ENCODE measurements at regions not wholly inside any gene's neighbourhood (a gene's known extent, or its start where the extent isn't known, plus 50 kb on each side); places are given as distances from the start of the nearest gene placed in this dataset.

DNA sequence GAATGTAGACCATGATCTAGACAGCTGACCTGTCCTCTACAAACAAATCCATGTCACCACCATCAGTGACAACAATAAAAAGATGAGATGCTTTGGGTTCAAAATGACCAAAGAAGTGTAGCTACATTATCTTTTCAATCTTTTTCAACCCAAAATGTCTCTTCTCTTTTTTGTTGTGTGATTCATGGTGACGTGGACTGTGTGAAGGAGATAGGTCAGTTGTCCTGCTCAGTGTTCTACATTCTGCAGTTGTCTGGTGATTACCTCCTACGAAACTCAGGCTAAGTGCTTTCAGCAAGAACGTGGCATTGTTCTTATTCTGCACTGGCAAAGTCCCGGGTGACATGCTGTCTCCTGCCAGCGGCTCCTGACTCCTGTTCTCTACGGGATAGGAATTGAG lies 73.1 kb downstream of the PRKAB2 start:
- Histone ChIP-seq H2AK5ac (ENCODE audit: low read depth, low read length) (no peak overlapping the region), H3K4ac (ENCODE audit: low read depth, low read length) (no peak overlapping the region), H2BK120ac (ENCODE audit: low read depth, low read length) (no peak overlapping the region), H3K36me3 (ENCODE audit: control insufficient read depth, insufficient read depth, low read length) (no peaks in the 10 kb centered on the region), H4K5ac (ENCODE audit: low read depth, low read length) (no peak overlapping the region), H3K4me2 (ENCODE audit: low read depth, low read length) (no peak overlapping the region), H3K9me1 (ENCODE audit: insufficient read depth, low read length) (no peaks in the 10 kb centered on the region), H3K27ac (ENCODE audit: insufficient read depth, low read length) (no peak overlapping the region), H3K23ac (ENCODE audit: low read depth, low read length) (no peak overlapping the region), H3K4me1 (ENCODE audit: control insufficient read depth, insufficient read depth, low read length) (no peaks in the 10 kb centered on the region), H3K9ac (ENCODE audit: low read depth, low read length) (no peak overlapping the region), H2AK9ac (replicated peaks; ENCODE audit: low read depth, low read length, poor library complexity) (no peak overlapping the region), H2BK15ac (ENCODE audit: low read depth, low read length) (no peak overlapping the region), H3K14ac (replicated peaks; ENCODE audit: low read depth, low read length) (no peak overlapping the region), H4K8ac (ENCODE audit: low read depth in 2 of 2, low read length in 2 of 2) (no peak overlapping the region), H3K9me3 (ENCODE audit: control insufficient read depth, insufficient read depth, low read length) (no peaks in the 10 kb centered on the region), H2AFZ (replicated peaks; ENCODE audit: low read length, poor library complexity) (no peak overlapping the region), H2BK20ac (ENCODE audit: low read depth, low read length) (no peak overlapping the region), H2BK5ac (ENCODE audit: low read depth, low read length, poor library complexity, severe bottlenecking) (no peak overlapping the region), H3K79me1 (ENCODE audit: low read depth in 1 of 2, low read length in 2 of 2) (no peaks in the 10 kb centered on the region), H3K27me3 (ENCODE audit: control insufficient read depth, insufficient read depth, low read length) (peaks cover 2% of the 10 kb centered on the region; the same call in 1 of the 2 replicates), H3K56ac (ENCODE audit: extremely low read depth, insufficient read depth, low read length) (no peak overlapping the region), H4K20me1 (ENCODE audit: insufficient read depth, low read length) (no peaks in the 10 kb centered on the region), H3K4me3 (ENCODE audit: insufficient read depth, low read depth, low read length) (no peak overlapping the region), H4K91ac (ENCODE audit: insufficient read depth, low read depth, low read length) (no peak overlapping the region), H3K18ac (ENCODE audit: low read depth, low read length) (no peak overlapping the region)
- ATAC-seq (ENCODE audit: low read depth) (no peak), DNase-seq (no peak)
- TF ChIP-seq RAD21 (IDR thresholded peaks at IDR 0.05; ENCODE audit: low read length) = no peak
- TF ChIP-seq NFE2L2 (IDR thresholded peaks at IDR 0.05; ENCODE audit: low read depth, low read length) = no peak
- TF ChIP-seq CEBPB (IDR thresholded peaks at IDR 0.05; ENCODE audit: low read depth, low read length) = no peak
- TF ChIP-seq, protein P1, sequence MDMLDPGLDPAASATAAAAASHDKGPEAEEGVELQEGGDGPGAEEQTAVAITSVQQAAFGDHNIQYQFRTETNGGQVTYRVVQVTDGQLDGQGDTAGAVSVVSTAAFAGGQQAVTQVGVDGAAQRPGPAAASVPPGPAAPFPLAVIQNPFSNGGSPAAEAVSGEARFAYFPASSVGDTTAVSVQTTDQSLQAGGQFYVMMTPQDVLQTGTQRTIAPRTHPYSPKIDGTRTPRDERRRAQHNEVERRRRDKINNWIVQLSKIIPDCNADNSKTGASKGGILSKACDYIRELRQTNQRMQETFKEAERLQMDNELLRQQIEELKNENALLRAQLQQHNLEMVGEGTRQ (IDR thresholded peaks at IDR 0.05; ENCODE audit: low read depth, low read length) = no peak
- no peak for TF ChIP-seq POLR2A (IDR thresholded peaks at IDR 0.05; ENCODE audit: low read depth, low read length)
- TF ChIP-seq RCOR1 (IDR thresholded peaks at IDR 0.05; ENCODE audit: insufficient replicate concordance, low read length) = no peak
- no peak for TF ChIP-seq ELK1 (IDR thresholded peaks at IDR 0.05; ENCODE audit: borderline replicate concordance, low read depth, low read length)
- TF ChIP-seq FOS (IDR thresholded peaks at IDR 0.05; ENCODE audit: low read depth, low read length) = no peak
- no peak for TF ChIP-seq MAFK (IDR thresholded peaks at IDR 0.05; ENCODE audit: low read depth, low read length)
- no peak for TF ChIP-seq SMC3 (IDR thresholded peaks at IDR 0.05; ENCODE audit: low read depth, low read length)
- no peak for TF ChIP-seq BHLHE40 (IDR thresholded peaks at IDR 0.05; ENCODE audit: low read depth, low read length)
- TF ChIP-seq MXI1 (IDR thresholded peaks at IDR 0.05; ENCODE audit: borderline replicate concordance, low read depth, low read length) = no peak
- no peak for TF ChIP-seq MAZ (IDR thresholded peaks at IDR 0.05; ENCODE audit: borderline replicate concordance, low read depth, low read length)
- TF ChIP-seq CTCF (conservative IDR thresholded peaks at IDR 0.05; ENCODE audit: low read depth, low read length) = no peak
- TF ChIP-seq CHD1 (IDR thresholded peaks at IDR 0.05; ENCODE audit: low read depth, low read length) = no peak
- TF ChIP-seq RFX5 (IDR thresholded peaks at IDR 0.05; ENCODE audit: low read depth, low read length) = no peak
- in situ Hi-C loops (cut with MboI; ENCODE audit: low sequenced_read_pairs) (no loop called here), intact Hi-C loops (cut with micrococcal nuclease) (no loop called here), dilution Hi-C loops (cut with HindIII; ENCODE audit: low sequenced_read_pairs, unreplicated experiment) (no loop called here)
- WGBS, 2 experiments (ENCODE audit: extremely low coverage in 2 of 2, insufficient read length in 1 of 2) = 58% methylated on average over 5 of the region's 6 CpGs; no CpG with 5 or more reads in 1 of the 2 experiments
- no TSS peak for BruUV-seq (replicated peaks)
- ChIA-PET POLR2A (ENCODE audit: unreplicated experiment) (no interaction called here), CTCF (no interaction called here)

Measured in IMR-90 (cell line).